Endodermal cell (in vitro differentiated cells): ENCODE measurements at regions not wholly inside any gene's neighbourhood (a gene's known extent, or its start where the extent isn't known, plus 50 kb on each side); places are given as distances from the start of the nearest gene placed in this dataset.

Experiments
- DNase-seq: peaks from one replicate; pipeline ENCODE4 v3.0.0-alpha.2; 2017
- H3K27ac ChIP-seq: 2 replicates; pipeline ENCODE4 v1.5.1; 2013; ENCODE audit warnings: mild to moderate bottlenecking, low read depth, low read length, moderate library complexity
- H3K27me3 ChIP-seq: 2 replicates; pipeline ENCODE4 v1.6.1; 2013; ENCODE audit warnings: mild to moderate bottlenecking, low read length, moderate library complexity; ENCODE audit not compliant: insufficient read depth, control insufficient read depth, poor library complexity, severe bottlenecking
- H3K36me3 ChIP-seq: 2 replicates; pipeline ENCODE4 v1.7.0; 2013; ENCODE audit warnings: mild to moderate bottlenecking, low read length, moderate library complexity; ENCODE audit not compliant: control insufficient read depth, insufficient read depth
- H3K4me1 ChIP-seq: one replicate; pipeline ENCODE4 v1.7.0; 2013; ENCODE audit warnings: low read length; ENCODE audit not compliant: control insufficient read depth, insufficient read depth
- H3K4me3 ChIP-seq: 2 replicates; pipeline ENCODE4 v1.5.1; 2013; ENCODE audit warnings: mild to moderate bottlenecking, low read length, moderate library complexity
- H3K9ac ChIP-seq: 2 replicates; pipeline ENCODE4 v1.6.1; 2013; ENCODE audit warnings: mild to moderate bottlenecking, low read length, moderate library complexity; ENCODE audit not compliant: poor library complexity, severe bottlenecking; ENCODE audit errors: extremely low read depth
- H3K9me3 ChIP-seq: 2 replicates; pipeline ENCODE4 v1.6.1; 2013; ENCODE audit warnings: mild to moderate bottlenecking, low read length, moderate library complexity; ENCODE audit not compliant: control insufficient read depth
- H3K27ac Mint-ChIP-seq: 2 replicates; pipeline ENCODE4 v1.8.0; 2020; ENCODE audit warnings: mixed read lengths
- H3K27me3 Mint-ChIP-seq: 2 replicates; pipeline ENCODE4 v1.8.0; 2021; ENCODE audit warnings: mild to moderate bottlenecking, mixed read lengths; ENCODE audit not compliant: insufficient read depth
- H3K36me3 Mint-ChIP-seq: 2 replicates; pipeline ENCODE4 v1.8.0; 2020; ENCODE audit warnings: low read depth, mixed read lengths
- H3K4me1 Mint-ChIP-seq: 2 replicates; pipeline ENCODE4 v1.8.0; 2020; ENCODE audit warnings: mixed read lengths
- H3K4me3 Mint-ChIP-seq: 2 replicates; pipeline ENCODE4 v1.8.0; 2020; ENCODE audit warnings: mild to moderate bottlenecking, moderate library complexity, mixed read lengths
- H3K9me3 Mint-ChIP-seq: 2 replicates; pipeline ENCODE4 v1.8.0; 2020; ENCODE audit warnings: mild to moderate bottlenecking, mixed read lengths
- CTCF ChIP-seq: fragments of 200-600 bp; sonication (generic); conservative IDR thresholded peaks from 2 replicates; pipeline ENCODE4 v1.5.0; 2021; ENCODE audit warnings: antibody characterized with exemption, mild to moderate bottlenecking
- WGBS, 2 experiments: methylation state at CpG; one replicate each; pipeline versions ENCODE4 v1.1.5 to v1.1.7; 2013; ENCODE audit warnings: missing lambda C conversion rate in 2 of 2, mixed read lengths in 1 of 2; ENCODE audit not compliant: insufficient coverage in 1 of 2, insufficient read length in 1 of 2; 5-methylcytosine and 5-hydroxymethylcytosine counted together

DNA sequence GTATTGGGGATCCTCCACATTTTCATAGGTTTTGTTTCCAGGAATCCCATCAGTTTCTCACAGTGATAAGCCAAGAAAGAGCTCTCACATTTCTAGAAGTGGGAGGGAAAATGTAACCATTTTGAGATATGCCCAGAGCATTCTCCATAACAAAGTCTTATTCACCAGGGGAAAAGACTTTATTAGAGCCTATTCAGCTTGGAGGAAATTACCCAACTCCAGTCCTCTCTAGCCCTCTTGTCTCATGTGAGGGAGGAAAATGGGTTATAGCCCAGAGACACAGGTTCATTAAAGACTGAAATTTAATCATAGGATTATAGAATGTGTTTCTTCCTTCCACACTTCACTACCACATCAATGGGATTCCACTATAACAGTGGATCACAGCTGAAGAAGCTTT lies 61.6 kb upstream of the DYNC1I1 start:
- Histone ChIP-seq H3K4me3 (no peak overlapping the region), H3K9ac (no peak overlapping the region), H3K27me3 (no peaks in the 10 kb centered on the region), H3K27ac (no peak overlapping the region), H3K36me3 (no peaks in the 10 kb centered on the region), H3K9me3 (no peaks in the 10 kb centered on the region), H3K4me1 (no peaks in the 10 kb centered on the region)
- H3K9me3 Mint-ChIP-seq: peaks cover 15% of the 10 kb centered on the region
- no peaks in the 10 kb centered on the region for H3K4me1 Mint-ChIP-seq
- no peak overlapping the region for H3K27ac Mint-ChIP-seq
- H3K4me3 Mint-ChIP-seq: no peak overlapping the region
- no peaks in the 10 kb centered on the region for H3K36me3 Mint-ChIP-seq
- no peak for DNase-seq
- H3K27me3 Mint-ChIP-seq: peaks cover 2% of the 10 kb centered on the region
- TF ChIP-seq CTCF: no peak

DNA sequence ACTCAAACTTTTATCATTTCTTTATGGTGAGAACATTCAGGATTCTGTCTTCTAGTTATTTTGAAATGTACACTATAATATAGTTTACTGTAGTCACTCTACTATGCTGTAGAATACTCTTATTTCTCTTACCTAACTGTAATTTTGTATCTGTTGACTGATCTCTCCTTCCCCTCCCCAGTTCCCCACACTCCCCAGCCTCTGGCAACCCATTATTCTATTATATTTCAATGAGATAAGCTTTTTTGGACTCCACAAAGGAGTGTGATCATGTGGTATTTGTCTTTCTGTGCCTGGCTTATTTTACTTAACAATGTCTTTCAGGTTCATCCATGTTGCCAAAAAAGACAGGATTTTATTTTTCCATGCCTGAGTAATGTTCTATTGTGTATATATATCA lies 71.4 kb upstream of the DYNC1I1 start:
- H3K4me1 Mint-ChIP-seq: peaks cover 1% of the 10 kb centered on the region
- TF ChIP-seq CTCF: no peak

GRCh38 chr7:95694334-95694733 lies 78.0 kb upstream of the DYNC1I1 start:
- H3K36me3 Mint-ChIP-seq: no peaks in the 10 kb centered on the region
- H3K4me3 Mint-ChIP-seq: no peak overlapping the region
- H3K4me1 ChIP-seq: no peaks in the 10 kb centered on the region
- 93 to 97% methylated on average over 2 of the region's 2 CpGs for WGBS, 2 experiments
- no peaks in the 10 kb centered on the region for H3K9me3 Mint-ChIP-seq
- H3K27ac ChIP-seq: no peak overlapping the region
- no peaks in the 10 kb centered on the region for H3K27me3 ChIP-seq
- DNase-seq: no peak
- H3K4me3 ChIP-seq: no peak overlapping the region
- no peaks in the 10 kb centered on the region for H3K4me1 Mint-ChIP-seq
- H3K9me3 ChIP-seq: no peaks in the 10 kb centered on the region
- peaks cover 5% of the 10 kb centered on the region for H3K27me3 Mint-ChIP-seq
- no peak overlapping the region for H3K9ac ChIP-seq
- no peaks in the 10 kb centered on the region for H3K36me3 ChIP-seq
- no peak overlapping the region for H3K27ac Mint-ChIP-seq
- no peak for TF ChIP-seq CTCF

More for the DNA sequence above, 71.4 kb upstream of the DYNC1I1 start:
- H3K4me3 ChIP-seq: no peak overlapping the region
- H3K4me3 Mint-ChIP-seq: no peak overlapping the region
- H3K9me3 ChIP-seq: no peaks in the 10 kb centered on the region
- no peak overlapping the region for H3K27ac Mint-ChIP-seq
- no peaks in the 10 kb centered on the region for H3K36me3 ChIP-seq
- H3K9ac ChIP-seq: no peak overlapping the region
- H3K36me3 Mint-ChIP-seq: no peaks in the 10 kb centered on the region
- H3K4me1 ChIP-seq: no peaks in the 10 kb centered on the region
- no peak for DNase-seq
- H3K27ac ChIP-seq: no peak overlapping the region
- no peaks in the 10 kb centered on the region for H3K9me3 Mint-ChIP-seq
- H3K27me3 Mint-ChIP-seq: peaks cover 5% of the 10 kb centered on the region
- no peaks in the 10 kb centered on the region for H3K27me3 ChIP-seq
